Vagina (tissue), 2 donors: ENCODE measurements at regions not wholly inside any gene's neighbourhood (a gene's known extent, or its start where the extent isn't known, plus 50 kb on each side); places are given as distances from the start of the nearest gene placed in this dataset.

Experiments used
- DNase-seq, 2 donors: peaks; one replicate each; pipeline ENCODE4 v3.0.0-alpha.2; 2017; ENCODE audit errors: extremely low spot score in 2 of 2
- H3K27ac ChIP-seq: fragments of 200-600 bp; sonication (generic); one replicate; pipeline ENCODE4 v1.5.1; 2019
- H3K27me3 ChIP-seq: fragments of 200-600 bp; sonication (generic); one replicate; pipeline ENCODE4 v1.5.1; 2019
- H3K36me3 ChIP-seq, 2 donors: fragments of 200-600 bp; sonication (generic); one replicate each; pipeline ENCODE4 v1.5.1; 2017 to 2019
- H3K4me1 ChIP-seq: fragments of 200-600 bp; sonication (generic); one replicate; pipeline ENCODE4 v1.5.1; 2019
- H3K4me3 ChIP-seq, 2 donors: fragments of 200-600 bp; sonication (generic); 1 replicate in 1 of 2; 2 replicates in 1 of 2; pipeline ENCODE4 v1.5.1; 2016 to 2019
- H3K9me3 ChIP-seq: fragments of 200-600 bp; sonication (generic); one replicate; pipeline ENCODE4 v1.5.1; 2019
- CTCF ChIP-seq, 3 experiments: fragments of 450-650 bp in 2 of 3; fragments of 200-600 bp in 1 of 3; sonication (generic) in 1 of 3; IDR thresholded peaks; one replicate each; pipeline ENCODE4 v1.5.1; 2017 to 2019; ENCODE audit warnings: antibody characterized with exemption in 3 of 3, mild to moderate bottlenecking in 2 of 3, moderate library complexity in 2 of 3
- POLR2A ChIP-seq, 2 donors: fragments of 450-650 bp; IDR thresholded peaks; one replicate each; pipeline ENCODE4 v1.6.1; 2017; ENCODE audit warnings: antibody characterized with exemption in 2 of 2, mild to moderate bottlenecking in 2 of 2, moderate library complexity in 2 of 2
- POLR2AphosphoS5 ChIP-seq, 2 donors: sonication (generic); formaldehyde crosslinking; IDR thresholded peaks; one replicate each; pipeline ENCODE4 v1.9.0; 2017; ENCODE audit warnings: antibody characterized with exemption in 2 of 2, mild to moderate bottlenecking in 2 of 2, low read depth in 1 of 2; ENCODE audit not compliant: insufficient read depth in 1 of 2
- intact Hi-C: fragments of 100-400 bp; cut with DNase I; formaldehyde crosslinking; loops from one replicate; pipeline ENCODE4 v1.15.1; 2023

DNA sequence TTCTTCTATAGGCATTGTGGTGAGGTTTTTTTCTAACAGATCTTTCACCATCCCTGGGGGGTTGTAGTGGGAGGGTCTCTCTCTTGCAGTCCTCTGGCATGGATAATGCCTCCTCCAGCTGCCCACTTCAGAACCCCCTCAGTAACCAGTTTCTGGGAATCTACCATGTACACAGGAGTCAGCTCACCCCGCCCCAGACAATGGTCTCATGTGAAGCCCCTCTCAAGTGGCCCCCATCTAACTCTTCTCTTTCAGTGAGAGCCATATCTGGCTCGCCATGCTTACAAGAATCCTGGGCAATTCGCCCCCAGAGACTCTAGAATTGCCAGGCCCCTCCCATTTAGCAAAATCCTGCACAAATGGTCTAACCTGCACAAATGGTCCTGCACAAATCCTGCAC is 144.4 kb upstream of the FSTL4 start:
- Histone ChIP-seq H3K9me3 (no peaks in the 10 kb centered on the region), H3K27me3 (no peaks in the 10 kb centered on the region), H3K36me3 (no peaks in the 10 kb centered on the region), H3K27ac (no peak overlapping the region), H3K4me3 (no peak overlapping the region), H3K4me1 (no peaks in the 10 kb centered on the region)
- intact Hi-C loops, result no loop called here
- TF ChIP-seq CTCF (IDR thresholded peaks at IDR 0.05) (no peak), POLR2A (IDR thresholded peaks at IDR 0.05) (no peak), POLR2AphosphoS5 (IDR thresholded peaks at IDR 0.05; ENCODE audit: insufficient read depth in 1 of 2, low read depth in 1 of 2) (no peak)
- peak; percentile 70 to 88 for DNase-seq

GRCh38 chr5:133756036-133756435 is 143.7 kb upstream of the FSTL4 start:
- H3K36me3 ChIP-seq, result no peaks in the 10 kb centered on the region
- no peak overlapping the region for H3K27ac ChIP-seq
- H3K9me3 ChIP-seq, result no peaks in the 10 kb centered on the region
- H3K27me3 ChIP-seq, result no peaks in the 10 kb centered on the region
- H3K4me1 ChIP-seq, result no peaks in the 10 kb centered on the region
- intact Hi-C loops, result no loop called here
- peak; percentile 56 to 67 for DNase-seq
- H3K4me3 ChIP-seq, result no peak overlapping the region
- TF ChIP-seq CTCF (IDR thresholded peaks at IDR 0.05) (no peak), POLR2AphosphoS5 (IDR thresholded peaks at IDR 0.05; ENCODE audit: insufficient read depth in 1 of 2, low read depth in 1 of 2) (no peak), POLR2A (IDR thresholded peaks at IDR 0.05) (no peak)

DNA sequence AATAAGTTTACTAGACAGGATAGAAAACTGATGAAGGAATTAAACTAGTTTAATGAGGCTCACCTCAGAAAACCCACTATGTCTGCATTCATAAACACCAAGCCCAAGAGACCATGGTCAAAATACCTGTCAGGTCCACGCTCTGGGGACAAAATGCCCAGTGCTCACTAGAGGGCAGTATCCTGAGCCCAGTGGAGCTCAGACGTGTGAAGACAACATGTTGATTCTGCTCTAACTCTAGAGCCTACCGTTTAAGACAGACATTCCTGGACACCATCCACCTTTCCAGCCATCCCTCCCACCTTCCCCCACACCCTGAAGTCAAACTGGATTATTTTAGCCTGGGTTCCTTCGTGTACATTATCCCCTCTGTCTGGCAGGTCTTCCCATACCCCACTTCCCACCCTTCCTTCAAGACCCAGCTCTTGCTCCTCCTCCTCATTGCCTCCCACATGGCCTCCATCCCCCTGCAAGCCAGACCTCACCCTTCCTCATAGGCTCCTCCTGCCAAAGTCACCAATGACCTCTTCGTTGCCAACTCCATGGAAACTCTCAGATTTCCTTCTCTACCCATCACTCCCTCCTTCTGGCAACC is 142.3 kb upstream of the FSTL4 start:
- no peaks in the 10 kb centered on the region for H3K36me3 ChIP-seq

GRCh38 chr5:133753856-133754255 is 141.5 kb upstream of the FSTL4 start:
- Histone ChIP-seq H3K4me3 (no peak overlapping the region), H3K27ac (no peak overlapping the region), H3K36me3 (no peaks in the 10 kb centered on the region), H3K9me3 (no peaks in the 10 kb centered on the region), H3K27me3 (no peaks in the 10 kb centered on the region), H3K4me1 (no peaks in the 10 kb centered on the region)
- TF ChIP-seq POLR2AphosphoS5 (IDR thresholded peaks at IDR 0.05; ENCODE audit: insufficient read depth in 1 of 2, low read depth in 1 of 2), result no peak
- no peak for TF ChIP-seq POLR2A (IDR thresholded peaks at IDR 0.05)
- TF ChIP-seq CTCF (IDR thresholded peaks at IDR 0.05), result no peak
- DNase-seq, result peak in 1 of 2 donors; percentile 11
- intact Hi-C loops, result no loop called here

More for the DNA sequence above, 142.3 kb upstream of the FSTL4 start:
- H3K4me3 ChIP-seq, result no peak overlapping the region
- no peaks in the 10 kb centered on the region for H3K27me3 ChIP-seq
- H3K9me3 ChIP-seq, result no peaks in the 10 kb centered on the region
- TF ChIP-seq CTCF (IDR thresholded peaks at IDR 0.05), result no peak
- no peak for TF ChIP-seq POLR2A (IDR thresholded peaks at IDR 0.05)
- no peak for TF ChIP-seq POLR2AphosphoS5 (IDR thresholded peaks at IDR 0.05; ENCODE audit: insufficient read depth in 1 of 2, low read depth in 1 of 2)
- DNase-seq, result peak in 1 of 2 donors; percentile 46
- no peak overlapping the region for H3K27ac ChIP-seq
- intact Hi-C loops, result no loop called here
- H3K4me1 ChIP-seq, result no peaks in the 10 kb centered on the region

DNA sequence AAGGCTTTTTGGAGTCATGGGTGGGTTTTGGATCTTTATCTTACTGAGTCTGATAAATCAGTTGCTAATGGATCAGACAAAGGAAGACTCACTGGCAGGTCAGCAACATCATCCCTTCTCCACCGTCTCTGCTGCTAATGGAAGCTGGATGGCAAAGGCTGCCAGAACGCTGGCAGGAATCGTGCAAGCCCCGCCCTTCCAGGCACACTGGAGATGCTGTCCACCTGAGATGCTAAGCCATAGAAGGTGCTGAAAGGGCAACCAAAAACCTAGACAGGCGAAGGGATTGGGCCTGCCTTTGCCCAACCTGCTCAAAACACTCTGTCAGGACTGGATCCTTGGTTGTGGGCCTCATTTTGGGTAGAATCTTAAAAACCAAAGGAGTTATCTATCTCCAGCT is 139.5 kb upstream of the FSTL4 start:
- intact Hi-C loops, result no loop called here
- Histone ChIP-seq H3K36me3 (no peaks in the 10 kb centered on the region), H3K27me3 (no peaks in the 10 kb centered on the region), H3K4me1 (no peaks in the 10 kb centered on the region), H3K4me3 (no peak overlapping the region), H3K9me3 (no peaks in the 10 kb centered on the region), H3K27ac (no peak overlapping the region)
- peak; percentile 22 to 72 for DNase-seq
- TF ChIP-seq POLR2AphosphoS5 (IDR thresholded peaks at IDR 0.05; ENCODE audit: insufficient read depth in 1 of 2, low read depth in 1 of 2) (no peak), CTCF (IDR thresholded peaks at IDR 0.05) (no peak), POLR2A (IDR thresholded peaks at IDR 0.05) (no peak)
